Esophagus muscularis mucosa (tissue), 4 donors: ENCODE measurements at regions not wholly inside any gene's neighbourhood (a gene's known extent, or its start where the extent isn't known, plus 50 kb on each side); places are given as distances from the start of the nearest gene placed in this dataset.

Experiments used
- DNase-seq: peaks from one replicate; pipeline ENCODE4 v3.0.0-alpha.2; 2017; ENCODE audit errors: extremely low spot score
- H3K27ac ChIP-seq, 4 donors: fragments of 200-600 bp; sonication (generic); replicated peaks in 1 of 4; 1 replicate in 3 of 4; 2 replicates in 1 of 4; pipeline ENCODE4 v1.5.1; 2016 to 2019; ENCODE audit warnings: mild to moderate bottlenecking in 1 of 4
- H3K27me3 ChIP-seq, 4 donors: fragments of 200-600 bp; sonication (generic); one replicate each; pipeline versions ENCODE4 v1.5.1 to v1.6.0; 2016 to 2019
- H3K36me3 ChIP-seq, 4 donors: fragments of 200-600 bp; sonication (generic); one replicate each; pipeline ENCODE4 v1.5.1; 2016 to 2019
- H3K4me1 ChIP-seq, 4 donors: fragments of 200-600 bp; sonication (generic); one replicate each; pipeline ENCODE4 v1.5.1; 2016 to 2019
- H3K4me3 ChIP-seq, 4 donors: fragments of 200-600 bp; sonication (generic); 1 replicate in 2 of 4; 2 replicates in 2 of 4; pipeline ENCODE4 v1.5.1; 2016 to 2019; ENCODE audit warnings: mild to moderate bottlenecking in 4 of 4, moderate library complexity in 1 of 4
- H3K9me3 ChIP-seq, 4 donors: fragments of 200-600 bp; sonication (generic); 1 replicate in 3 of 4; 2 replicates in 1 of 4; pipeline ENCODE4 v1.5.1; 2016 to 2019
- EP300 ChIP-seq: sonication (generic); formaldehyde crosslinking; IDR thresholded peaks from one replicate; pipeline ENCODE4 v1.6.1; 2017; ENCODE audit warnings: antibody characterized with exemption
- POLR2A ChIP-seq: fragments of 450-650 bp; IDR thresholded peaks from one replicate; pipeline ENCODE4 v1.6.1; 2017; ENCODE audit warnings: antibody characterized with exemption, moderate library complexity, mild to moderate bottlenecking, low read depth
- POLR2AphosphoS5 ChIP-seq, 2 donors: sonication (generic); formaldehyde crosslinking; IDR thresholded peaks; one replicate each; pipeline ENCODE4 v1.6.1; 2017; ENCODE audit warnings: antibody characterized with exemption in 2 of 2
- WGBS: methylation state at CpG from one replicate; pipeline ENCODE4 v1.1.5; 2018; 5-methylcytosine and 5-hydroxymethylcytosine counted together
- intact Hi-C: fragments of 100-400 bp; cut with DNase I; formaldehyde crosslinking; loops from one replicate; pipeline ENCODE4 v1.15.1; 2023
- TF ChIP-seq, protein P1 (sequence below), 3 experiments: fragments of 200-600 bp in 2 of 3; fragments of 450-650 bp in 1 of 3; sonication (generic) in 2 of 3; IDR thresholded peaks; one replicate each; pipeline ENCODE4 v1.5.1; 2017 to 2019; ENCODE audit warnings: antibody characterized with exemption in 3 of 3, mild to moderate bottlenecking in 2 of 3, moderate library complexity in 1 of 3

GRCh38 chr10:78196964-78197363 is 163.3 kb downstream of the RPS24 start:
- intact Hi-C loops = no loop called here
- no peak for DNase-seq
- Histone ChIP-seq H3K9me3 (peaks cover 0 to 13% (median 6%) of the 10 kb centered on the region in 4 donors), H3K27me3 (no peaks in the 10 kb centered on the region), H3K27ac (no peak overlapping the region), H3K36me3 (no peaks in the 10 kb centered on the region), H3K4me3 (no peak overlapping the region), H3K4me1 (peaks cover 0 to 6% (median 0%) of the 10 kb centered on the region in 4 donors)
- TF ChIP-seq, protein P1, sequence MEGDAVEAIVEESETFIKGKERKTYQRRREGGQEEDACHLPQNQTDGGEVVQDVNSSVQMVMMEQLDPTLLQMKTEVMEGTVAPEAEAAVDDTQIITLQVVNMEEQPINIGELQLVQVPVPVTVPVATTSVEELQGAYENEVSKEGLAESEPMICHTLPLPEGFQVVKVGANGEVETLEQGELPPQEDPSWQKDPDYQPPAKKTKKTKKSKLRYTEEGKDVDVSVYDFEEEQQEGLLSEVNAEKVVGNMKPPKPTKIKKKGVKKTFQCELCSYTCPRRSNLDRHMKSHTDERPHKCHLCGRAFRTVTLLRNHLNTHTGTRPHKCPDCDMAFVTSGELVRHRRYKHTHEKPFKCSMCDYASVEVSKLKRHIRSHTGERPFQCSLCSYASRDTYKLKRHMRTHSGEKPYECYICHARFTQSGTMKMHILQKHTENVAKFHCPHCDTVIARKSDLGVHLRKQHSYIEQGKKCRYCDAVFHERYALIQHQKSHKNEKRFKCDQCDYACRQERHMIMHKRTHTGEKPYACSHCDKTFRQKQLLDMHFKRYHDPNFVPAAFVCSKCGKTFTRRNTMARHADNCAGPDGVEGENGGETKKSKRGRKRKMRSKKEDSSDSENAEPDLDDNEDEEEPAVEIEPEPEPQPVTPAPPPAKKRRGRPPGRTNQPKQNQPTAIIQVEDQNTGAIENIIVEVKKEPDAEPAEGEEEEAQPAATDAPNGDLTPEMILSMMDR (IDR thresholded peaks at IDR 0.05) = no peak
- TF ChIP-seq EP300 = no peak
- TF ChIP-seq POLR2AphosphoS5 (IDR thresholded peaks at IDR 0.05) = no peak
- 73% methylated on average over 2 of the region's 2 CpGs for WGBS

GRCh38 chr10:78197628-78198272 is 164.1 kb downstream of the RPS24 start:
- 87% methylated on average over 2 of the region's 2 CpGs for WGBS

DNA sequence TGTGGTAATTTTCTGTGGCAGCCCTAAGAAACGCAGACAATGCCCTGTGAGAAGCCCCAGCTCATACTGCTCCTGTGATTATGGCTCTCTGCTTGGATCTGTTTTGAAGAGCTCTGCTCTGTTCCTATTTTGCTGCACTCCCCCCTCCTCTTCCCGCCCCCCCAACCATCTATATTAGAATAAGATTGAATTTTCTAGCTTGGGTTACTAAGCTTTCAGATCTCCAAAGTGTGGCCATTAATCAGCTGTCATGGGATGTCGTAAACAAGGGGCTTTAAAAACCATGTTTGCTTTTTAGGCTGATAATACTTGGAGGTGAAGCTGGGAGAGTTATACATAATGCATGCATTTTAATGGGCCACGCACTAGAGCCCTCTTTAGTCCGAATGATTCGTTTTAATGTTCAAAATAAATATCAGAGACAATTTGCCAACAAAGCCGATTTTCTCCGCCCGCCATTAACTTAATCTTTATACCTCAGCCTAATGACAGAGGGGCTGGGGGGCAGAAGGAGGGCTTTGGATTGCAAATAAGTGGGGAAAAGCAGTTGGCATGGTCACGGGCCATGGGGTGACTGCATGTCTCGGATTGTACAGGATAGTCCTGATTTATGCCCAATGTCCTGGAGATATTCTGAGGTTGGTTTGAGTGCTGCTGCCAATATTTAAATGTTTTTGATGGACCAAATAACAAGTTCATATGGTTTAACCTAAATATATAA is 165.5 kb downstream of the RPS24 start:
- Histone ChIP-seq H3K4me3 (no peak overlapping the region), H3K27ac (no peak overlapping the region), H3K27me3 (no peaks in the 10 kb centered on the region), H3K36me3 (no peaks in the 10 kb centered on the region), H3K9me3 (no peaks in the 10 kb centered on the region), H3K4me1 (peaks cover 3 to 6% (median 4%) of the 10 kb centered on the region in 4 donors)
- WGBS = 86% methylated on average over 11 of the region's 11 CpGs
- intact Hi-C loops = no loop called here
- TF ChIP-seq POLR2AphosphoS5 (IDR thresholded peaks at IDR 0.05) (no peak), POLR2A (no peak), EP300 (no peak)
- TF ChIP-seq, protein P1 (IDR thresholded peaks at IDR 0.05) = no peak
- DNase-seq = no peak

More at GRCh38 chr10:78197628-78198272, 164.1 kb downstream of the RPS24 start:
- no peak overlapping the region for H3K4me3 ChIP-seq
- H3K27me3 ChIP-seq = no peaks in the 10 kb centered on the region
- no peak for DNase-seq
- TF ChIP-seq, protein P1 (IDR thresholded peaks at IDR 0.05) = no peak
- no peak for TF ChIP-seq EP300
- no peak for TF ChIP-seq POLR2A
- TF ChIP-seq POLR2AphosphoS5 (IDR thresholded peaks at IDR 0.05) = no peak
- H3K27ac ChIP-seq = no peak overlapping the region
- peaks cover 0 to 6% (median 0%) of the 10 kb centered on the region in 4 donors for H3K4me1 ChIP-seq
- H3K9me3 ChIP-seq = peaks cover 0 to 12% (median 5%) of the 10 kb centered on the region in 4 donors
- intact Hi-C loops = no loop called here
- H3K36me3 ChIP-seq = no peaks in the 10 kb centered on the region

GRCh38 chr10:78199759-78200158 is 166.1 kb downstream of the RPS24 start:
- 100% methylated on average over 2 of the region's 2 CpGs for WGBS
- Histone ChIP-seq H3K9me3 (no peaks in the 10 kb centered on the region), H3K4me1 (peaks cover 3 to 10% (median 7%) of the 10 kb centered on the region in 4 donors), H3K36me3 (no peaks in the 10 kb centered on the region), H3K27me3 (no peaks in the 10 kb centered on the region), H3K27ac (no peak overlapping the region), H3K4me3 (no peak overlapping the region)
- DNase-seq = no peak
- intact Hi-C loops = loop anchor here (10.0 kb wide), 1 partner anchor 255 kb away; no protein-coding TSS in a partner anchor
- TF ChIP-seq POLR2AphosphoS5 (IDR thresholded peaks at IDR 0.05) = no peak
- no peak for TF ChIP-seq EP300
- TF ChIP-seq POLR2A = no peak
- TF ChIP-seq, protein P1 (IDR thresholded peaks at IDR 0.05) = no peak
